ENCODE measurements at regions not wholly inside any gene's neighbourhood (a gene's known extent, or its start where the extent isn't known, plus 50 kb on each side); places are given as distances from the start of the nearest gene placed in this dataset.

- no peak for DNase-seq
These were observed 122.8 kb downstream of the MTX3 start for GRCh38 chr5:79868163-79868670.

DNA sequence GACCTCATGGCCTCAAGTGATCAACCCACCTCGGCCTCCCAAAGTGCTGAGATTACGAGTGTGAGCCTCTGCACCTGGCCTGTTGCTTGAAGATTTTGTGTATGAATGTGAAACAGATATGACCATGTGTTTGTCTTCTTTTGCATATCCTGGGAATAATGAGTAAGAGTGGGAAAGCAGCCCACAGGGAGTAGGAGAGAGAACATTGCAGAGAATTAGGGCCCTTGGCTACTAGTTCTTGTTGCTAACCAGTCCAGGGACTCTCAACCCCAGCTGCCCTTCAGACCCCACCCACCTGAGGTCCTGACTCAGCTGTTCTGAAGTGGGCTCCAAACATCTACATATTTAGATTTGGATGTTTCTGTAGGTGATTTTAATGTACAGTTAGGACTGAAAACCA, 125.5 kb downstream of the MTX3 start:
- DNase-seq, result no peak

GRCh38 chr5:79864364-79864763, 126.7 kb downstream of the MTX3 start:
- DNase-seq, result no peak

DNA sequence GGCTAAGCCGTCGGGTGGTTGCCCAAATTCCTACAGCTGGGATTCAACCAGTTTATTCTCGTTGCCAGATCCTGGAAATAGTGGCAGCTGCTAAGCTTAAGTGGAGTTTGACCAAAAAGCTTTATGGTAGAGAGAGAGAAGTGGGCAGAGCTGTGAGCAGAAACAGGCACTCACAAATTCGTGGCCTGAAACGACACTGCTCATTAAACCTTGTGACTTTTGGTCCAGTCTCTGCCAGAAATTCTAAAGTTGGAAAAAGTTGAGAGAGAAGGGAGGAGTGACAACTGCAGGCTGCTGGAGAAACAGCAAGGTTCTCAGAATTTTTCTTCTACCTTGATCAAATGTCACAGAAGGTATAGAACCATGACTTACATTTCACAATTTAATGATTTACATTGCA, 131.5 kb downstream of the MTX3 start:
- no peak for DNase-seq

DNA sequence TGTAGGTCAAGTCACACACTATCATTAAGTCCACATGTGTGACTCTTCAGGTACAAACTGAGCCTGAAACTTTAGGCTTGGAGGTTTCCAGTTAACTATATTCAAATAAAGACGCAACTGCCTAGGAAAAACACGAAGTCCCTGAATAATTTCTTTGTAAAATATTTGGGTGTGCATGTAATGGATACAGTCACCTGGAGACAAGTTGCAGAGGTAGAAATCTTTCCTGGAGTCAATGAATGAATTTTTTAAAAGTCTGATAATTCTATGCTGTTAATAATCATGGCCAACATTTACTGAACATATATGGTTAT, 132.7 kb downstream of the MTX3 start:
- DNase-seq, result no peak

DNA sequence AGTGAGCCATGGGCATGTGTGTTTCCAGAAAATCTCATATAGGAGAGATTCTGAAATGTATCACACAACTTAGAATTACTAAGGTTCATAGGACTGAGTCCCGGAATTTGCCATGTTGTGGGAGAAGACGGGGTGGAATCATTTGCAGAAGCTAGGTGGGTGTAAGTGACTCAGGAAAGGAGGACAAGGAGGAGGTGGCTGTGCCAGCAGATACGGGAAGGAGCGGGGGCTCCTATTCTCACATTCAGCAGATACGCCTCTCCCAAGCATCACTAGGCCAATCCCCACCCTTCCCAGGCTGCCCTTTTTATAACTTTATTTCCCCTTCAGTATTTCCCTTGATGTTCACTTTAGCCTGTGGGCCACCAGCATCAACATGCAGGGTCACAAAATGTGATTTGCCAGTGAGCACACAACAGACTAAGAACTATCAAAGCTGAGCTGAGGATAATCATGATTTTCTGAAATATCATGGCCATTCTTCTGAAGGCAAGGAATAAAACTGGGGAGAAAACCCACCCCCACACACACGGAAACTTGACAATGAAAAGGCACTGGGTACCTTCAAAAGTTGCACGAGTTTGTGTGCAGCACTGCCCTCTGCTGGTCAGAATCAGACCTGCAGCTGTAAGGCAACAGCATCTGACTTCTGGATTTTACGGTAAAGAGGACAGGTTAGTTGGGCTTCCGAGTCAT, 133.2 kb downstream of the MTX3 start:
- no peak for DNase-seq

- no peak for DNase-seq
These were observed 134.5 kb downstream of the MTX3 start for GRCh38 chr5:79856456-79857055.

DNA sequence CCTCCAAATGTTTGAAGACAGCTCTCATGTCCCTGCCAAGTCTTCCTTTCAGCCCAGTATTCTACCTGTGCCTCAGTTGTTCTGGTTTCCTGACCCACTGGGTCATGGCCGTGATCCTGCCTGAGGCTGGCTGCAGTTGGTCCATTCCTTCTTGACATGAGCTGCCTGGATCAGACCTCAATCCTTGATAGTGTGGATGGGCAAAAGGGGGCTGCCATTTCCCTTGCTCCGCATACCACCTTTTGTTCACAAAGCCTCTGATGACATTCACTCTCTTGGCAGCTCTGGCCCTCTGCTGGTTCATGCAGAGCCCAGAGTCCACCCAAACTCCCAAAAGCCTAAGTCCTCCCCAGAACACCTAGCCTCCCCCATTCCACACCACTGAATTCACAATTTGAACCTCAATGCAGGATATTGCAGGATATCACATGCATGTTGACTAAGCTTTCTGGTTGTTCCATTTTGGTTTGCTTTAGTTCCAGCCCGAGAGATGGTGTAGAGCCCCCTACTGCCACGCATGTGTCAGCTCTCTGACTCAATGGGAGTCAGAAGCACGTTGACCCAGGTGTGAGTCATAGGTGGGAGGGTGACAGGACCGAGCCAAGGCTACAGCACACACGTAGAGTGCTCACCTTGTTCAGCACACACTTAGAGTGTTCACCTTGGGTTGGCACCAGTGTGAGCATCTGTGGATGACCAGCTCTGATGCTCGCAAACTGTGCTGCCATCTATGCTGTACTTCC, 137.2 kb downstream of the MTX3 start:
- DNase-seq, result no peak

DNA sequence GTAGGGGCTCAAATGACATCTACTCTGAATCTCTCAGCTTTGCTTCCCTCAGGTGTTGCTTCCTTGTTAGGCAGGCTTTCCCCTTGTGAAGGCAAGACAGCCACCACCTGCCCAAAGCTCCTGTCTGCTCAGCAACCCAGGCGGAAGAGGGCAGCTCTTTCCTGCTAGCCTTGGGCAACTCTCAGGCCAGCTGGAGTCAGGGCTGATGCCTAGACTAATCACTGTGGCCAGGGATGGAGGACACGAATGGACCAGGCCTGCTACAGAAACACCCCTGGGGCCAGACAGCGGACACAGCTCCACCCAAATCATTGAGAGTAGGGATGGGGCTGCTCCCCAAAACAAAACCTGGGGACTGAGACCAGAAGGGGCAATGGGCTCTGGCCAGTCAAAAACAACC, 138.0 kb downstream of the MTX3 start:
- no peak for DNase-seq

DNA sequence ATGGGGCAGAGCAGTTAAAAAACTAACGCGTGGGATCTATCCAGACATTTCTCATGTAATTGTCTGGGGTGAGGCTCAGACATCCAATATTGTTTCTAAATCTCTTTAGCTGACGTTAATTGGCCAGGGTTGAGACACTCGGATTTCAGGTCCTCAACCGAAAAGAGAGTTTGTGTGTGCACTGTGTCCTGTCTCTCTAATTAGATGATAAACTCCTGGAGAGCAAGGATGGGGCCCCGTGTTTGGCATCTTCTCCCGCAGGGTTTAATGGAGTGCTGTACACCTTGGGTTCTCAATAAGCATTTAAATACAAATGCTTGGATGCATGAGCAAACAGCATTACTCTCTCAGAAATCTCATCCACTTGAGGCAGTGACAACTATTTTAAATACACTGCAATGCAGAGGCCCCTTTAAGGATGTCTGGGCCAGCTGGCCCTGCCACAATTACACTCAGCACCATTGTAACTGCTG, 139.6 kb downstream of the MTX3 start:
- DNase-seq, result no peak

DNA sequence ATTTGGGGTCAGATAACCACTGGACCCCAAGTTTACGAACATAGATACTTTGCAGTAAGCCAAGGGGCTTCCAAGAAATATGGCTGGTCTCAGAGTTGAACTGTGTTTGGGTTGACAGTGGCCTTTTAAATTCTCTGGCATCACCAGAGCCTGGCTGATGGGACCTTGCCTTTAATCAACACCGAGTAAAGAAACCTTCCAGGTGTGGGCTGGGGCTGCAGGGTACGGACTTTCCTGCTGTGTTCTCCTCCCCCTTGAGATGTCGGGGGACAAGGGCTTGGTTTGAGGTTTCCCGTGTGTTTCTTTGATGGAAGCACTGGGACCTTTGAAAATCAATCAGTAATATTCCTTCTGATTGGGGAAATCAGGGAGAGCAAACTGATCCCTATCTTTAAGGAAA, 140.1 kb downstream of the MTX3 start:
- no peak for DNase-seq

- DNase-seq, result no peak
These were observed 140.7 kb downstream of the MTX3 start for GRCh38 chr5:79850316-79850822.

GRCh38 chr5:79849486-79850315, 141.4 kb downstream of the MTX3 start:
- DNase-seq, result no peak
